GM12873 (cell line): ENCODE measurements at regions not wholly inside any gene's neighbourhood (a gene's known extent, or its start where the extent isn't known, plus 50 kb on each side); places are given as distances from the start of the nearest gene placed in this dataset.

Experiments used
- TF ChIP-seq, protein P1 (sequence below): IDR thresholded peaks from 2 replicates; pipeline ENCODE4 v1.5.1; 2012; ENCODE audit warnings: low read depth, mild to moderate bottlenecking, moderate library complexity, low read length, control low read depth; ENCODE audit not compliant: insufficient read depth; ENCODE audit errors: missing control alignments

DNA sequence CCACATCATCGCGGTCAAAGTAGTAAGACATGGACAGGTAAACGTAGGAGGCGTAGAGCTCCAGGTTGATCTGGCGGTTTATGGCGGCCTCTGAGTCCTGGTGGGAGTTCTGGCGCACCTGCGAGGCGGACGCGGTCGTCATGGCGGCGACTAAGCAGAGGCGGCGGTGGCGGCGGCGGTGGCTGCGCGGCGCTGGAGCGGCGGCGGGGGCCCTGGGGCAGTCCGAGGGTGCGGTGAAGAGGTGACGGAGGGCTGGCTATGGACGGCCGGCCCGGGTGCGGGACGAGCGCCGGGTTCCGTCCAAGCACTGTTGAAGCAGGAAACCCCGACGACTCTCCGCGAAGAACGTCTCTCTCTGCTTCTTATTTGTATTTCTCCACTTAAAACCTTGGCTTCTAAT lies 484.3 kb upstream of the SGCG start:
- TF ChIP-seq, protein P1, sequence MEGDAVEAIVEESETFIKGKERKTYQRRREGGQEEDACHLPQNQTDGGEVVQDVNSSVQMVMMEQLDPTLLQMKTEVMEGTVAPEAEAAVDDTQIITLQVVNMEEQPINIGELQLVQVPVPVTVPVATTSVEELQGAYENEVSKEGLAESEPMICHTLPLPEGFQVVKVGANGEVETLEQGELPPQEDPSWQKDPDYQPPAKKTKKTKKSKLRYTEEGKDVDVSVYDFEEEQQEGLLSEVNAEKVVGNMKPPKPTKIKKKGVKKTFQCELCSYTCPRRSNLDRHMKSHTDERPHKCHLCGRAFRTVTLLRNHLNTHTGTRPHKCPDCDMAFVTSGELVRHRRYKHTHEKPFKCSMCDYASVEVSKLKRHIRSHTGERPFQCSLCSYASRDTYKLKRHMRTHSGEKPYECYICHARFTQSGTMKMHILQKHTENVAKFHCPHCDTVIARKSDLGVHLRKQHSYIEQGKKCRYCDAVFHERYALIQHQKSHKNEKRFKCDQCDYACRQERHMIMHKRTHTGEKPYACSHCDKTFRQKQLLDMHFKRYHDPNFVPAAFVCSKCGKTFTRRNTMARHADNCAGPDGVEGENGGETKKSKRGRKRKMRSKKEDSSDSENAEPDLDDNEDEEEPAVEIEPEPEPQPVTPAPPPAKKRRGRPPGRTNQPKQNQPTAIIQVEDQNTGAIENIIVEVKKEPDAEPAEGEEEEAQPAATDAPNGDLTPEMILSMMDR = no peak

GRCh38 chr13:22698467-22698866 lies 482.3 kb upstream of the SGCG start:
- TF ChIP-seq, protein P1 = no peak

GRCh38 chr13:22700246-22700887 lies 480.4 kb upstream of the SGCG start:
- TF ChIP-seq, protein P1 = no peak

GRCh38 chr13:22703601-22704209 lies 477.1 kb upstream of the SGCG start:
- TF ChIP-seq, protein P1 = no peak

DNA sequence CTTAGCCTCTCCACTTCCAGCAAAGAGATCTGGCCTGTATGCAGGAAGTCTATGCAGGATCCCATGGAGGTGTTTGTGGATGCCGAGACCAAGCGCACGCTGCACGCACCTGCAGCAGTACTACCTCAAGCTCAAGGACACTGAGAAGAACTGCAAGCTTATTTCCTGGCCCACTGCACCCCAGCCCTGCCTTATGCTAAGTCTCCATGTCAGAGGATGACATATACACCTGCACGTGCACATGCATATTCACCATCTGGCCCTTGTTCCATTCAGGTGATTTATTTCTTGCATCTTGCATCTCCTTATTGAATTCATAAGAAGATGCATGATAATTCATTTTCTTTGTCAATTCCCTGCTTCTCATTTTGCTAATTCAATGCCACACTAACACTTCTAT lies 472.8 kb upstream of the SGCG start:
- TF ChIP-seq, protein P1 = no peak

- TF ChIP-seq, protein P1 = no peak
Measured at GRCh38 chr13:22717036-22717435, 463.7 kb upstream of the SGCG start.

DNA sequence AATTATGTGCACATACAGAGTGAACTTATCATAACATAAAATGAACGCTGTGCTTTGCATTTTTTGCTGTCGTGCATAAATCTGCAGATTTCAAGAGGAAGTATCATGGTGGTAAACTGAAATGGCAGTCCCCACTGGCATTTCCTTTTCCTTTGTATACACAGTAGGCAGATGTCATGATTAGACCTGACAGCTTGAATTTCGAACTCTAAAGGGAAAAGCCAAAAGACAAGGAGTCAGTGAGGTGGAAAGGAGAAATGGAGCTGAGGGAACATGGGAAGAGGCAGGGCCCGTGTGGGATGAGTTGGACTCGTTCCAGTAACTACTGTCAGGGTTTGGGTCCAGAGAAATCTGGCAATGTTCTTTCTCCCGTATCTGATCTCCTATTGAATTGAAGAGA lies 454.1 kb upstream of the SGCG start:
- TF ChIP-seq, protein P1 = no peak
